ENCODE measurements at regions not wholly inside any gene's neighbourhood (a gene's known extent, or its start where the extent isn't known, plus 50 kb on each side); places are given as distances from the start of the nearest gene placed in this dataset.

DNA sequence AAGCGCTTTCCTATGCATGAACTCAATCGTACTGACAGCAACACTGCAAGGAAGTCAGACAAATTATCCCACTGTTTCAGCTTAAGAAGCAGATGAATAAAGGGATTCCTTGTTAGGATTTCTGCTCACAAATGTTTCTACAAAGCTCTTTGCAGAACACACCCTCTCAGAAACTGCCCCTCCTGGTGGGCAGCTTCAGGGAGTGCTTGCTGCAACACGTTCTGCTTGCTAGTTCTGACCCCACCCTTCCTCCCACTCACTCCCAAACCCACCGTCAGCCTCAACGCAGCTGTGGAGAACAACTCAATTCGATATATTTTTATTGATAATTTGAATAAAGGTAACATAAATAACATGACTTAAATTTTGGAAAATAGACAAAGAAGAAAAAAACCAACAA, 250.8 kb upstream of the PRDM1 start:
- DNase-seq (ENCODE audit: low read depth, low spot score) = peak; percentile 36

DNA sequence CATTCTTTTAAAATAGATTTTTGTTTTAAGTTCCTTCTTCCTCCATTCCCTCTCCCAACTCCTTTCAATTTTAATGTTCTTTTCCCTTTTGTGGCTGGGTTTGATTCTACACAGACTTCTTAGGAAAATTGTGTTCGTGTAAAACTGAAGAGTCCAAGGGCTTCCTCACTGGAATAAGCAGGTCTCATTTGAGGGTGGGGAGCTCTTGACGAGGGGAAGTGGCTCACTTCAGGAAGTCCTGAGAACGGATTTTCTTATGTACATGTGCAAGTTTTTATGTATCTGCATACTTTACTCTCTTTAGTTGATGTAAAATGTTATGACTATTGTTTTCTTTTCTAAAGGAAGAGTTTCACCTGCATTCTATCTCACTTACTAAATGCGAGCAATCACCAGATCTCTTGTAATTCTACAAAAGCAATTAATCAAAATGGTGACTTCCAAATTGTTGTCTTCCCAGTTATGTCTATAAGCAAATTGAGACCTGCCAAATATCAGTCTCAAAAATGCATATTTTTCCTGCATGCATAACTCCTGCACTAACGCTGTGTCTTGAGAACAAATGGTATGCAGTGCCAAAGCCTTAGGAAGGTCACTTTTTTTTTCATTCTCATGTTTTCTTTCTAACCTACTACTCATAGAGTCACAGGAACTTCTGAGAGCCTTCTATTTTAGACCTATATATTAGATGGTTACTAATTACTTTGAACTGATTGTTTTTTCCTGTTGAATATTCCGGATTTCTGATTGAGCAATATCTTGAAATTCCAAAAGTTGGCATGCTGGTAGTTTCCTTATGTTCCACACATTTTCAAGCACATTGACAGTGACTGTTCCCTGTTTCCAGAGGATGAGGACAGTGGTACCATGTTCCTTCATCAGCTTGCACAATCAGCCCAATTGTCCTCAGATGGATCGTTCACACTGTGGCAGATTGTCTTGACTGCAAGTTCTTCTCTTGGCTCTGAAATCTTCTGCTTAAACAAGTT, 251.9 kb upstream of the PRDM1 start:
- Histone ChIP-seq H3K9ac (ENCODE audit: insufficient read length, low read depth) (no peak overlapping the region), H3K4me3 (ENCODE audit: insufficient read length, low read depth) (no peak overlapping the region), H3K36me3 (ENCODE audit: insufficient read depth, insufficient read length, low read length) (no peaks in the 10 kb centered on the region), H3K27me3 (ENCODE audit: insufficient read depth, insufficient read length) (no peaks in the 10 kb centered on the region), H3K4me1 (ENCODE audit: insufficient read depth, insufficient read length) (no peaks in the 10 kb centered on the region), H3K9me3 (ENCODE audit: insufficient read depth, low read length) (no peaks in the 10 kb centered on the region)
- no peak for DNase-seq (ENCODE audit: low read depth, low spot score)
- TF ChIP-seq SUZ12 (IDR thresholded peaks at IDR 0.05; ENCODE audit: extremely low read depth, insufficient read depth, insufficient read length) = no peak
- no peak for TF ChIP-seq YY1 (IDR thresholded peaks at IDR 0.05; ENCODE audit: insufficient read depth, insufficient read length)
- TF ChIP-seq ZNF274 (IDR thresholded peaks at IDR 0.05; ENCODE audit: low read depth, low read length) = no peak

More for the DNA sequence above, 250.8 kb upstream of the PRDM1 start:
- no peaks in the 10 kb centered on the region for H3K27me3 ChIP-seq (ENCODE audit: insufficient read depth, insufficient read length)
- H3K4me3 ChIP-seq (ENCODE audit: insufficient read length, low read depth) = no peak overlapping the region
- TF ChIP-seq YY1 (IDR thresholded peaks at IDR 0.05; ENCODE audit: insufficient read depth, insufficient read length) (no peak), SUZ12 (IDR thresholded peaks at IDR 0.05; ENCODE audit: extremely low read depth, insufficient read depth, insufficient read length) (no peak), ZNF274 (IDR thresholded peaks at IDR 0.05; ENCODE audit: low read depth, low read length) (no peak)
- H3K9ac ChIP-seq (ENCODE audit: insufficient read length, low read depth) = no peak overlapping the region
- H3K9me3 ChIP-seq (ENCODE audit: insufficient read depth, low read length) = no peaks in the 10 kb centered on the region
- no peaks in the 10 kb centered on the region for H3K36me3 ChIP-seq (ENCODE audit: insufficient read depth, insufficient read length, low read length)
- no peaks in the 10 kb centered on the region for H3K4me1 ChIP-seq (ENCODE audit: insufficient read depth, insufficient read length)

GRCh38 chr6:105832313-105832761, 253.8 kb upstream of the PRDM1 start:
- DNase-seq (ENCODE audit: low read depth, low spot score) = no peak
- no peaks in the 10 kb centered on the region for H3K9me3 ChIP-seq (ENCODE audit: insufficient read depth, low read length)
- no peaks in the 10 kb centered on the region for H3K4me1 ChIP-seq (ENCODE audit: insufficient read depth, insufficient read length)

GRCh38 chr6:105831311-105832097, 254.6 kb upstream of the PRDM1 start:
- H3K9me3 ChIP-seq (ENCODE audit: insufficient read depth, low read length) = no peaks in the 10 kb centered on the region
- TF ChIP-seq SUZ12 (IDR thresholded peaks at IDR 0.05; ENCODE audit: extremely low read depth, insufficient read depth, insufficient read length) = no peak
- TF ChIP-seq ZNF274 (IDR thresholded peaks at IDR 0.05; ENCODE audit: low read depth, low read length) = no peak
- TF ChIP-seq YY1 (IDR thresholded peaks at IDR 0.05; ENCODE audit: insufficient read depth, insufficient read length) = no peak
- H3K4me1 ChIP-seq (ENCODE audit: insufficient read depth, insufficient read length) = no peaks in the 10 kb centered on the region
- no peaks in the 10 kb centered on the region for H3K36me3 ChIP-seq (ENCODE audit: insufficient read depth, insufficient read length, low read length)
- H3K9ac ChIP-seq (ENCODE audit: insufficient read length, low read depth) = no peak overlapping the region
- DNase-seq (ENCODE audit: low read depth, low spot score) = no peak
- no peak overlapping the region for H3K4me3 ChIP-seq (ENCODE audit: insufficient read length, low read depth)
- H3K27me3 ChIP-seq (ENCODE audit: insufficient read depth, insufficient read length) = no peaks in the 10 kb centered on the region

More at GRCh38 chr6:105832313-105832761, 253.8 kb upstream of the PRDM1 start:
- Histone ChIP-seq H3K27me3 (ENCODE audit: insufficient read depth, insufficient read length) (no peaks in the 10 kb centered on the region), H3K36me3 (ENCODE audit: insufficient read depth, insufficient read length, low read length) (no peaks in the 10 kb centered on the region), H3K4me3 (ENCODE audit: insufficient read length, low read depth) (no peak overlapping the region), H3K9ac (ENCODE audit: insufficient read length, low read depth) (no peak overlapping the region)
- TF ChIP-seq ZNF274 (IDR thresholded peaks at IDR 0.05; ENCODE audit: low read depth, low read length) (no peak), SUZ12 (IDR thresholded peaks at IDR 0.05; ENCODE audit: extremely low read depth, insufficient read depth, insufficient read length) (no peak), YY1 (IDR thresholded peaks at IDR 0.05; ENCODE audit: insufficient read depth, insufficient read length) (no peak)

GRCh38 chr6:105825210-105825609, 260.9 kb upstream of the PRDM1 start:
- Histone ChIP-seq H3K4me1 (ENCODE audit: insufficient read depth, insufficient read length) (no peaks in the 10 kb centered on the region), H3K4me3 (ENCODE audit: insufficient read length, low read depth) (no peak overlapping the region), H3K9ac (ENCODE audit: insufficient read length, low read depth) (no peak overlapping the region), H3K27me3 (ENCODE audit: insufficient read depth, insufficient read length) (no peaks in the 10 kb centered on the region), H3K9me3 (ENCODE audit: insufficient read depth, low read length) (no peaks in the 10 kb centered on the region), H3K36me3 (ENCODE audit: insufficient read depth, insufficient read length, low read length) (no peaks in the 10 kb centered on the region)
- no peak for DNase-seq (ENCODE audit: low read depth, low spot score)
- no peak for TF ChIP-seq SUZ12 (IDR thresholded peaks at IDR 0.05; ENCODE audit: extremely low read depth, insufficient read depth, insufficient read length)
- TF ChIP-seq ZNF274 (IDR thresholded peaks at IDR 0.05; ENCODE audit: low read depth, low read length) = no peak
- no peak for TF ChIP-seq YY1 (IDR thresholded peaks at IDR 0.05; ENCODE audit: insufficient read depth, insufficient read length)

GRCh38 chr6:105824732-105825131, 261.4 kb upstream of the PRDM1 start:
- H3K4me3 ChIP-seq (ENCODE audit: insufficient read length, low read depth) = no peak overlapping the region
- TF ChIP-seq SUZ12 (IDR thresholded peaks at IDR 0.05; ENCODE audit: extremely low read depth, insufficient read depth, insufficient read length) = no peak
- no peak for TF ChIP-seq ZNF274 (IDR thresholded peaks at IDR 0.05; ENCODE audit: low read depth, low read length)
- no peak for TF ChIP-seq YY1 (IDR thresholded peaks at IDR 0.05; ENCODE audit: insufficient read depth, insufficient read length)
- no peaks in the 10 kb centered on the region for H3K36me3 ChIP-seq (ENCODE audit: insufficient read depth, insufficient read length, low read length)
- no peaks in the 10 kb centered on the region for H3K27me3 ChIP-seq (ENCODE audit: insufficient read depth, insufficient read length)
- no peak overlapping the region for H3K9ac ChIP-seq (ENCODE audit: insufficient read length, low read depth)
- no peaks in the 10 kb centered on the region for H3K9me3 ChIP-seq (ENCODE audit: insufficient read depth, low read length)
- no peak for DNase-seq (ENCODE audit: low read depth, low spot score)
- H3K4me1 ChIP-seq (ENCODE audit: insufficient read depth, insufficient read length) = no peaks in the 10 kb centered on the region

- Histone ChIP-seq H3K4me3 (ENCODE audit: insufficient read length, low read depth) (no peak overlapping the region), H3K27me3 (ENCODE audit: insufficient read depth, insufficient read length) (no peaks in the 10 kb centered on the region), H3K9ac (ENCODE audit: insufficient read length, low read depth) (no peak overlapping the region), H3K4me1 (ENCODE audit: insufficient read depth, insufficient read length) (no peaks in the 10 kb centered on the region), H3K9me3 (ENCODE audit: insufficient read depth, low read length) (no peaks in the 10 kb centered on the region), H3K36me3 (ENCODE audit: insufficient read depth, insufficient read length, low read length) (no peaks in the 10 kb centered on the region)
- DNase-seq (ENCODE audit: low read depth, low spot score) = no peak
- TF ChIP-seq SUZ12 (IDR thresholded peaks at IDR 0.05; ENCODE audit: extremely low read depth, insufficient read depth, insufficient read length) (no peak), ZNF274 (IDR thresholded peaks at IDR 0.05; ENCODE audit: low read depth, low read length) (no peak), YY1 (IDR thresholded peaks at IDR 0.05; ENCODE audit: insufficient read depth, insufficient read length) (no peak)
These were observed 264.4 kb upstream of the PRDM1 start for GRCh38 chr6:105821777-105822176.
